GM18508 (cell line): ENCODE measurements at regions not wholly inside any gene's neighbourhood (a gene's known extent, or its start where the extent isn't known, plus 50 kb on each side); places are given as distances from the start of the nearest gene placed in this dataset.

ENCODE experiments used
- ATAC-seq: cut with Tn5 transposase; IDR thresholded peaks from one replicate; pipeline ENCODE4 v1.9.1; 2021; ENCODE audit warnings: moderate number of reproducible peaks; ENCODE audit not compliant: insufficient read depth, unreplicated experiment

DNA sequence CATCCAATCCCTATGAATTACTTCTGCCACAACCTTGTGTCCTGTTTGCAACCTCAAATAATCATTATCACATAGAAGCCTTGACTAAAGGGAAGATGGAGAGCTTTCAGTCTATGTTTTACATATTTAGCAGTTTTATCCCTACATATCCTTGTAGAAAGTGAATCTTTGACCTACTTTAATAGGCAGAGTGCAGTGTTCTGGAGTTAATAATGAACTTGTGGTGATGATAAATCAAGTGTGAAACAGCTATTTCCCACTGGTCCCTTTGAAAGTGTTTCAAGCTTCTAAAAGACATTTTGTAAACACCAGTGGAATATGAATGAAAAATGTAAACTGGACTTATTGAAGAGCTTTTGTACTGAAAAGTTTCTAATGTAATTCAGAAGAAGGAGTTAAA is 406.7 kb downstream of the GABRG2 start:
- ATAC-seq, result no peak

DNA sequence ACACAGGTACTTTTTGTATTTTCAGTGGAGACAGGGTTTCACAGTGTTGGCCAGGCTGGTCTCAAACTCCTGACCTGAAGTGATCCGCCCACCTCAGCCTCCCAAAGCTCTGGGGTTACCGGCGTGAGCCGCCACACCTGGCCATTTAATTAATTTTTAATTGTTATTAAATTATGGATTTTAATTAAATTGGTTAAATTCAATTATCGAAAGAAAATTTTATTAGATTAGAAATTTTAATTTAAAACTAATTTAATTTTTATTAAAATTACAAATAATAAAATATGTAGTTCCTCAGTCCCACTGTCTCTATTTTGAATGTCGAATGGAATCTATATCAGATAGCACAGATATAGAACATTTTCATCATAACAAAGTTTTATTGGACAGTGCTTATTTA is 416.5 kb downstream of the GABRG2 start:
- ATAC-seq, result no peak

DNA sequence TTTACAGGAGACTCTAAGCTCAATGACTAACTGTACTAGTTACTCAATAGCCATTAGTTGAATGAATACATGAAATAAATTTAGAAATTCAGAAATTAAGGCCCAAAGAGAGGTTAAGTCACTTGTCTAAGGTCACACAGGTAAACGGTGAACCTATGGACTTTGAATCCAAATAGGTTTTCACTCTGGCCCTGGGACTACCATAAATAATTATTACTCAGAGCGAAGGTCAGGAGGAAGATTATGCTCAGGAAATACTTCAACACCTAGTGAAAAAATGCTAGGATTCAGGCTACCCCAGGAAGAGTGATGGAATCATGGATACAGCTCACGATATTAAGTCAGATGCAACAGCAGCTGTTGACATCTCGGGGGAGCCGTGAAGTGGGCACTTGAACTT is 417.4 kb downstream of the GABRG2 start:
- no peak for ATAC-seq

DNA sequence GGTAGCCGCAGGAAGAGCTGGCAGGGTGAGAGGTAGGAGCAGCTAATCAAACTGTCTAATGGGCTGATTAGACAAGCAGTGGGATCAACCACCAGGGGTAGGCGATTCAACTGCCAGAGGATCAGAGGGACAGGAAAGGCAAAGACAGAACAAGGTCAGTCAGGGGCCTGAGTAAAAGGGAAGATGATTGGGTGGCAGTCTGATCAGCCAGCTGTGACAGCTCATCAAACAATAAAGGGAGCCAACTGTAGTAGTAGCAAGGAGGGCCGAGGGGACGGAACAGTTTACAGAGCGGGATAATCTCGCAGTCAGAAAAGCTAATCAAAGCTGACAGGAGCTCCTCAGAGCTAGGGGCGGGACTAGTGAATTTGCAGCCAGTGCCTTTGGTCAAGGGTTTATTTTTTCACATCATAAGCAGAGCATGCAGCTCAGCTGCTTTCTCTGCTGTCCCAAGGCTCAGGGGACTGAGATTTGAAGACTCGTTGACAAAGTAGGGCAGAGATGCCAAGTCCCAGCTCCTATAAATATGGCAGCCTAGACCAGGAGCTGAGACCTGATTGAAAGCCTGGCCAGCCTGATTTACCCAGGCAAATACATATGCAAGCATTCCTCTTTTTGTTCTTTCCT is 418.2 kb downstream of the GABRG2 start:
- ATAC-seq, result no peak

DNA sequence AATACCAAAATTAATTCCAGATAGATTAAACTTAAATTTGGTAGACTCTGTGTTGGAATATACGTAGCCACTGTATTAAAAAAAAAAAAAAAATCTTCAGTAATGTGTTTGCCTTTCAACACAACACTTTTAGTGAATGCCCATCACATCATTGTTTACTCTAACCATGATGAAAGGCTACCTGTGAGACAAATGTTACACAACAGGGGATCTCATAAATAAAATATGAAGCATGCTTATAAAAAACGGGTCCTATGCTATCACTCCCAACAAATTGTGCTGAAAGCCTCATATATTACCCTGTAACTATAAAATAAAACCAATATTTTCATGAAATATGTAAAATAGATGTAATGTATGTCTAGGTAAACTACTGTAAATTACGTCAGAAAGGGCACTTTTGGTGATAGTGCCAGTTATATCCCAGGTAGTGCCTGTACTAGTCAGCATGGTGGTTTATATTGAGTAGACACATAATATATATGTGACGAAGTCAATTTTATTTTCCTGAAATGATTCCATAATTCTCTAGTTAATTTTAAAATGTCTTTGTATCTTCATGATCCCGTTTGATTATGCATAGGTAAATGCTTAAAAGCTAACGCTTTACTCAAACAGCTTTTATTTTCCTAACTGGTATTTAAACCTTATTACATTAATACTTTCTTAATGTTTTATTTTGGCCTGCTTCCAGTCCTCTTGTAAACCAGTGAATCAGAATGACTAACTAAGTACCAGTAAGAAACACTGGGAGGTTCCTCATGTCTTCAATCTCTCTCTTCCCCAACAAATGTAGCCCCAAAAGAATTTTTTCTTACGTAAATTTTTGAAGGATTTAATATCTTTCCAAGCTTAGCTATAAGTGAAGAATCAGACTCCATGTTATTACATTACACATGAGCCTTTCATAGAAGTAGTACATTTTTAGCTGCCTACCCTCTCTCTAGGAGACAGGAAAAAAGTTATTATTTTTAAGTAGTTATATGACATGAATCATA is 420.3 kb downstream of the GABRG2 start:
- no peak for ATAC-seq

DNA sequence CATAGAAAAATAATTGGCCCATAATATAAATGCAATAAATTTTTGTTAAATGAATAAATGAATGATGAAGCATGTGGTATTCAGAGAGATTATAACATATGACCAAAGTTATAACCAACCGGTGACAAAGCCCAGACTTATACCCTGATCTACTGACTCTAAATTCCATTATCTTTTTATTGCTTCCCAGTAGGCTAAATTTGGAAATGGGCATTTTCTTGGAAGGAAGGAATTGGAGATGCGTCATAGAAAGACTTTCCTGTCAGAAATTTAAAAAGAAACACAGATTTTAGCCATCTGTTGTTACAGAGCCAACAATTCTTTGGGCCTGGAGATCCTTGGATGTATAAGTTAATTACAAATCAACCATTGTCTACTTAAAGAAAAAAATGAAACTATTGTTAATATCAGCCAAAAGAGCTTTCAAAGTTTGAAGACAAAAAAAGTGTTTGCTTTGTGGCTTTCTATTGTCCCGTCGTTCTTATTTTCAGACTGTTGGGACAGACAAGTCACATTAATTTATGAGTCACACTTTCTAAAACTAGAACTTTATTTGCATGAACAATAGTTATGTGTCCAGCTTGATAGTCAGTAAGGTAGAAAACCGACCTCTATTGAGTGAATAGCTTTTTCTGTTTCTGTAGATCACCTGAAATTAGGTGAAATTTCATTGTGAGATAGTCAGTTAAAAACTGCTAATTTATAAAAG is 428.7 kb downstream of the GABRG2 start:
- ATAC-seq, result no peak

DNA sequence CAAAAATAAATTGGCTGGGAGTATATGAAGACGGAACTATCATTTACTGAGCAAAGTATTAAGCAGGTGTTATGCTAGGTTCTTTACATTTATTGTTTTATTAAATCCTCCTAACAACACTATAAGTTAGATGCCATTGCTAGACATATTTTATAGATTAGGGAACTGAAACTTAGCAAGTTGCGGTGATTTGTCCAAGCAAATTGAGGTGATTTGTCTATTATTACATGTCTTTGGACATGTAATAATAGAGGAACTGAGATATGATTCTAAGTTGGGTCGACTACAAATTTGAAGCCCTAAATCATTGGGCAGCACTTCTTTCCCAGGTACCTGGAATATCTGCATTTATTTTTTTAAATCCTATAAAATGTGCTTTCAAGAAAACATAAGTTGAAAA is 429.9 kb downstream of the GABRG2 start:
- ATAC-seq, result no peak

DNA sequence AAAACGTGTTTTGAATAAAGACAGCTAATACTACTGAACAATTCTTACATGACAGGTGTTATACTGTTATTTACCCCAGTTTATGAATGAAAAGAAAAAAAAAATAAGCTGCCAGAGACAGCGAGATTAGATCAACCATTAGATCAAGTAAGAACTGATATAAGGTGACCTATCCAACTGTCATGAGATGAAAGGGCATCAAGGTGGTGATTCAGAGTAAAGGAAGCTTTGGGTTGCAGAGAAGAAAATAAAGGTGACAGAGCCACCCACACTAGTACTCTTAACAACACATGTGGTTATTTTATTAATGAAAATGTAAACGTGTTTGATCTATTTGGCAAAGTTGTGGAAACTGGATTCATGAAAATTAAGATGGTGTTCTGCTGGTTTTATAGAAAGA is 435.2 kb downstream of the GABRG2 start:
- no peak for ATAC-seq

DNA sequence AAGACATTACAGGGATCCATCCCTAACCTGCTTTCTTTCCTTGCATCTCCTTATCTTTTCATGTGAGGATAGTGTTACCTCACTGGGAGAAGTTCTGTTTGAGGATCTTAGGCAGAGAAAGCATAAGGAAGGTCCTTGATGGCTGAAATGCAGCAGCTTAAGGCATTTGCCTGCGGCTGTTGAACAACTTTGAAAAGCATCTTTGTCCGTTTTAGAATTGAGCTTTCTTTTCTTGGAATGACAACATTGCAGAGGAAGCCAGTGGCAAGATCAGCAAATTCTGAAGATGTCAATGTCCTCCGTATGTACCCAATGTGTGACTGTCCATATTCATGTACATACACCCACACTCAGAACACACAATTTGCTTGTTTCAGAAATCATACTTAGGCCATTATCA is 436.2 kb downstream of the GABRG2 start:
- no peak for ATAC-seq

DNA sequence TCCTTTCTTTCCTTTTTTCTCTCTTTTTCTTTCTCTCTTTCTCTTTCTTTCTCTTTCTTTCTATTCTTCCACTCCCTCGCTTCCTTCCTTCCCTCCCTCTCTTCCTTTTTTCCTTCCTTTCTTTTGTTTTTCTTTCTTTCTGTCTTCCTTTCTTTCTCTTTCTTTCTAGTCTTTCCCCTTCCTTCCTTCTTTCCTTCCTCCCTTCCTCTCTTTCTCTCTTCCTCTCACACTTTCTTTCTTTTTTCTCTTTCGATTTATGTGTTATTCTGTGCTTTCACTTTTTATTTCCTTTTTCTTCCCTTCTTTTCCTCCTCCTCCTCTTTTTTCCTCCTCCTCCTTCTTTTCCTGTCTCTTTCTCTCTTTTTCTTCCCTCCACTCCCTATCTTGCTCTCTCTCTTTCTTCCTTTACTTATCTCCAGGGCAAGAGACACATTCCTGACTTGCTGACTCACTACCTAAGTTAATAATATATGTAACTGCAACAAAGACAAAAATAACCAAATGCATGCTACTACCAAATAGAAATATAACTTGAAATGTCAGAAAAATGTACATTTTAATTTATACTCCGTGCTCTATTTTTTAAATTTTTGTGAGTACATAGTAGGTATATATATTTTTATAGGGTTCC is 445.5 kb downstream of the GABRG2 start:
- ATAC-seq, result no peak

DNA sequence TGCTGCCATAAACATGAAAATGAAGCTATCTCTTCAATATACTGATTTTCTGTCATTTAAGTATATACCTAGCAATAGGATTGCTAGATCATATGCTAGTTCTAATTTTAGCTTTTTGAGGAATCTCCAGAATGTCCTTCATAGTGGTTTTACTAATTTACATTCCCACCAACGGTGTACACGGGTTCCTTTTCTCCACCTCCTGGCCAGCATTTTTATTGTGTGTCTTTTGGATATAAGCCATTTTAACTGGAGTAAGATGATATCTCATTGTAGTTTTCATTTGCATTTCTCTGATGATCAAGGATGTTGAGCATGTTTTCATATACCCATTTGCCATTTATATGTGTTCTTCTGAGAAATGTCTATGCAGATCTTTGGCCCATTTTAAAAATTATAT is 446.5 kb downstream of the GABRG2 start:
- ATAC-seq, result no peak

DNA sequence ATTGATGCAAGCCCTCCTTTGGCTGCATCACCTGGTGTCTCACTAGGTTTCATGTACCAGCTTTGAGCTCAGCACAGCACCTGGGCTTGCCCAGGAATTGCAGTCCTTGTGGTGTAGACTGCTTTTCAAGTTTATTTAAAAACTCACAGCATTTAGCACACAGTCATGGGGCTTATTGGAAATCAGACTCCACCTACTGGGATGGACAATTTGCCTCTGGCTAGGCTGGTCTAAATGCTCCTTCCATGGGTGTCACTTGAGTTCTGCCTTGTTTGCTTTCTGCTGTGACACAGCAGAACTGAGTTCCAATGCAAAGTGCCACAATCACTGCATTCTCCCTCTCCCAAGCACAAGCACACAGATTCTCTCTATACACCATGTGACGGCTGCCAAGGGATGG is 453.3 kb downstream of the GABRG2 start:
- no peak for ATAC-seq

DNA sequence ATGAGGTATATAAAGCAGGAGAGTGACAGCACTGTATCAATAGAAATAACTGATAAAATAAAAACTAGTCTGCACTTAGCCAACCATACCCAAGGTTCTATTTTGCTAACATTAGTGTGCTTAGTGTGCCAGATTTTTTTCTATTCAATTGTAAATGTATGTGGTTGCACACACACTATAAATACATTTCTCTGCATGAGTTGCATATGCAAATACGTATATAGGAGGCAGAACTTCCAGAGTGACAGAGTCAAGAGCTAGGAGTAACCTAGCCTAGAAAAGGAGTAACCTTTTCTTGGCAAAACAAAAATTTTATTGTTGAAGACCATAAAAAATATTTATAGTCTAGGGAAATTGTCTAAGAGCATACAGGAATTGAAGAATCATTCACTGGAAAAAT is 461.6 kb downstream of the GABRG2 start:
- no peak for ATAC-seq

DNA sequence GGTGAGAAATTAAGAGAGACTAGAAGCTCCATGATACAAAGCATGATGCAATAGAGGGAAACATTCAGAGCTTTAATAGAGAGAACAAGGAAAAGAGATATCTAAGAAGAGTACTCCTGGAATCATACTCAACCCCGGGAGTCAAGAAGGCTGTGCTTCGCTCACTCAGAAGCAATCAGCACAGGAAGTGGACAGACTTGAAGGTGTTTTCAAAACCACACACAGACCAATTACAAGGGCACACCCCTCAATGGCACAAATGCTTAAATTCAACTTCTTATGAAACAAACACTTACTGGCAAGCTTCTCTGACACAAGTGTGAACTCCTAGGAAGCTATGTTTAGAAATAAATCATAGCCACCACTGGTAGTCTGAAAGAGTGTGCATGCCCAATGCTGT is 462.3 kb downstream of the GABRG2 start:
- ATAC-seq, result no peak

DNA sequence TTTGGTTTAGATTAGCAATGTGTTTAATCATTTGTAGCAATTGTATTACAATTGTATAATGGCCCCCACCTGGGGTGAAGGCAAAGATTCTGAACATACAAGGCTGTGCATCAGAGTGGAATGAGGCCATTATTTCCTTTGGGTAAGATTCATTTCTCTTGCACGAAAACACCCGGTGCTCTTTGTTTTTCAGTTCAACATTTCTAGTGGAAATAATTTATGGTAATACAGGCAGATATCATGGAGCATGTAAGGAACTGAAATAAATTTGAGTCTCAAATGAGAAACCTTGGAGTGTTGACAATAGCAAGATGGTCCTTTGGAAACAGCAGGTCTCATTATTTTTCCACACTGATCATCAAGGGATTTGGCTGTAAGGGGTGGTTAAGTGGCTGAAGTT is 475.9 kb downstream of the GABRG2 start:
- ATAC-seq, result no peak

DNA sequence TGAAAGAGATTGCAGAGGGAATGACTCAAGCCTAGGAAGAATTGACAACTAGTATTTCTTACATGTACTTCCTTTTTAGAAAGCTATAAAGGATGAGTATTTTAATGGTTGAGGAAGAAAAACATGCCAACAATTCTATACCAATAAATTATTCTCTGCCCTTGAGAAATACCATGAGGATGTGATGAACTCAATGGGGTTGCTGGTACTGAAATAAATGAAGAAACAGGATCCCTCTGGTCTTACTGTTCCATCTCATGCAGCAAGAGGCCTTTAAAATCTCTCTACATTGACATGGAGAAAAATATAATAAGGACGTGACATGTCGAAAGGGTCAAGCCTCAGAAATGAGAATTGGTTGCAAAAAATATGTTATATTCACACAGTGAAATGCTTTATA is 477.3 kb downstream of the GABRG2 start:
- ATAC-seq, result no peak

DNA sequence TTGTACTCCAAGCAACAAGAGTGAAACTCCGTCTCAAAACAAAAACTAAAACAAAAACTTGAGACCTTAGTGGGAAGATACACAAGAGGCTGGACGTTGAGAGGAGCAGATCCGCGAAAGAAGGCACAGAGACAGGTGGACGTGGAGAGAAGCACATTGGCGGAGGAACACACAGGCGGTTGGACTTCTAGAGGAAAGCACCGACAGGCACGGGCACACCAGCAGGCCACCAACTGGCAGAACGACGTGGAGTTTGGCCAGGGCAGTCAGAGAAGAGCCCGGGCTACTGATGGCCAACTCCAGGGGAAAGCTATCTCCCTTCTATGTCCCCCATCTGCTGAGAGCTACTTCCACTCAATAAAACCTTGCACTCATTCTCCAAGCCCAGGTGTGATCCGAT is 482.7 kb downstream of the GABRG2 start:
- no peak for ATAC-seq

DNA sequence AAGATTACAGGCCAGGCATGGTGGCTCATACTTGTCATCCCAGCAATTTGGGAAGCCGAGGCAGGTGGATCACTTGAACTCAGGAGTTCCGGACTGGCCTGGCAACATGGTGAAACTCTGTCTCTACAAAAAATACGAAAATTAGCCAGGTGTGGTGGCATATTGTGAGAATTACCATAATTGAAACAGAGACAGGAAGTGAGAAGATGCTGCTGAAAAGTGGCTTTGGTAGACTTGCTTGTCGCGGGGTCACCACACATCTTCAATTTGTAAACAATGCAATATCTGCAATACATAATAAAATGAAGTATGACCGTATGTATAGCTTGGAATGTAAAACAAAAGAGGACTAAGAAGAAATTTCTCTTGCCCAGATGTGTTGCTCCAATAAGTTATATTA is 490.5 kb downstream of the GABRG2 start:
- ATAC-seq, result no peak

DNA sequence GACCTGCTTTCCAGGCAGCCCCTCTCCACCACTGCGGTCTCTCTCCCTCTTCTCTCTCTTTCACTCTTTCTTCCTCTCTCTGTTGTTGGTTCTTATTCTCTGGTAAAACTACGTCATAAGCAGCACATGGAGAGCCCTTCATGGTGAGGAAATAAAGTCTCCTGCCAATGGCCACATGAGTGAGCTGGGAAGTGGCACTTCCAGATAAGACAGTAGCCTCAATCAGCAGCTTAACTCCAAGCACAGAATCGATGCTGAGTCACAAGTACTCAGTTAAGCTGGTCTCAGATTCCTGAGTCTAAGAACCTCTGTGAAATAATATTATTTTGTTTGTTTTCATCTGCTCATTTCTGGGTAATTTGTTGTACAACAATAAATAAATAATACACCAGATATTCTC is 500.1 kb downstream of the GABRG2 start:
- no peak for ATAC-seq

DNA sequence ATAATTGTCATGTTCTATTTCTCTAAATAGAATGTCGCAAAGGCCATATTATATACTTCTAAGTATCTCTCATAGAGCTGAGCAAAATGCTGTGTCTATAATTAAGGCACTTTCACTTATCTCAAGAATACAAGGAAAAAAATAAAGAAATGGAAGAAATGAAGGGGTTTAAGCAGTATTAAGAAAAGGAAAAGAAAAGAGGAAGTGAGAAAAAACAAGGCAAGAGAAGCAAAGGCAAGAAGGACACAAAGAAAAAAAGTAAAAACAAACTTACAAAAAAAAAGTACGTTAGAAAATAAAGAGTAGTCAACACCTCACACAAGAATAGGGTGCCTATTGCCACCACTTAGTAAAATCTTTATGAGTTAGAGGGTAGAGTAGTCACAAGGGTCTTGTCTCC is 506.2 kb downstream of the GABRG2 start:
- ATAC-seq, result no peak

DNA sequence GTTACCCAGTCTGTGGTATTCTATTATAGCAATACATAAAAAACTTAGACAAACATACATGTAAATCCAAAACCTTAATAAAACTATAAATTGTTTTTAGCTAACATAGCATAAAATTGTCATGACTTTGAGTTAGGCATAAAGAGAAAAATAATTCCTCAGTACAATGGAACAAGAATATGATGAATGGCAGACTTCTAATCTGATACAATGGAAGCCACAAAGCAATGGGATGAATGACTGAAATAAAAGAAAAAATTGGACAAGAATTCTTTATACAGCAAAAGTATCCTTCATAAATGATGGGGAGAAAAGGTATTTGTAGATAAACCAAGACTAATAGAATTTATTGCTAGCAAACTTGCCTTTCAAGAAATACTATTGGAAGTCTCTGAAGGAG is 524.2 kb downstream of the GABRG2 start:
- no peak for ATAC-seq
